GM18909 (cell line): ENCODE measurements at regions not wholly inside any gene's neighbourhood (a gene's known extent, or its start where the extent isn't known, plus 50 kb on each side); places are given as distances from the start of the nearest gene placed in this dataset.

Experiments used
- ATAC-seq: cut with Tn5 transposase; IDR thresholded peaks from one replicate; pipeline ENCODE4 v1.9.1; 2021; ENCODE audit warnings: mild to moderate bottlenecking; ENCODE audit not compliant: unreplicated experiment, poor library complexity

DNA sequence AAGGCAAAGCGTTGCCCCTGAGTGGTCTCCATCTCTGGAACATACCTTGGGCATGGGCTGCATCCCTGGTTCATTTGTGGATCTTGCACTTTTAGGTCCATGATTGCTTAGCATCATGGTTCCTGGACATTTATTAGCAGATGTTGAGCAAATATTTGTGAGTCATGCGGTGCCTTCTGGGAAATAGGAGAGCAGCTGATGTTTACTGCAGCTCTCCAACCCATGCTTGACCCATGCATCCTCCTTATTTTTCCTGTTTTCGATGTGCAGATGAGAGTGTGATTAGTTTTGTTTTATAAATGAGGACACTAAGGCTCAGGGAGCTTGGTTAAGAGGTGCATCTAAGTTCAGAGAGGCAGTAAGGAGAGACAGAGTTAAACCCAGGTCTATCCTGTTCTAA lies 253.7 kb downstream of the ICE1 start:
- ATAC-seq = no peak

GRCh38 chr5:5675511-5675910 lies 253.0 kb downstream of the ICE1 start:
- ATAC-seq = no peak

DNA sequence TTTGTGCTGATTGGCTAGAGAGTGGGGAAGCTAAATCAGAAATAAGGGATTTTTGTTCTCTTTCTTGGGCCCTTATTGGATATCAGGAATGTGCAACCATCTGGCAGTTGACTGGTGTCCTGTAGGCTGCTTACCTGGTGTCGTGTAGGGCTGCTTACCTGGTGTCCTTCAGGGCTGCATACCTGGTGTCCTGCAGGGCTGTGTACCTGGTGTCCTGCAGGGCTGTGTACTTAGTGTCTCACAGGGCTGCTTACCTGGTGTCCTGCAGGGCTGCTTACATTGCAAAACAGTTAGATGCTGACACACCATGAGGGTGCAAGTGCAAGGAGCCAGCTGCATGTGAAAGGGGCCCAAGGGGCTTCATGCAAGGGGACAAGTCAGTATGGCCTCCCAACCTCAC lies 249.3 kb downstream of the ICE1 start:
- no peak for ATAC-seq

GRCh38 chr5:5667136-5667554 lies 244.7 kb downstream of the ICE1 start:
- ATAC-seq = no peak

GRCh38 chr5:5666369-5666768 lies 243.9 kb downstream of the ICE1 start:
- no peak for ATAC-seq

GRCh38 chr5:5666076-5666365 lies 243.5 kb downstream of the ICE1 start:
- ATAC-seq = no peak

- ATAC-seq = no peak
Measured at GRCh38 chr5:5665225-5666075, 243.0 kb downstream of the ICE1 start.

GRCh38 chr5:5658889-5659465 lies 236.5 kb downstream of the ICE1 start:
- no peak for ATAC-seq

DNA sequence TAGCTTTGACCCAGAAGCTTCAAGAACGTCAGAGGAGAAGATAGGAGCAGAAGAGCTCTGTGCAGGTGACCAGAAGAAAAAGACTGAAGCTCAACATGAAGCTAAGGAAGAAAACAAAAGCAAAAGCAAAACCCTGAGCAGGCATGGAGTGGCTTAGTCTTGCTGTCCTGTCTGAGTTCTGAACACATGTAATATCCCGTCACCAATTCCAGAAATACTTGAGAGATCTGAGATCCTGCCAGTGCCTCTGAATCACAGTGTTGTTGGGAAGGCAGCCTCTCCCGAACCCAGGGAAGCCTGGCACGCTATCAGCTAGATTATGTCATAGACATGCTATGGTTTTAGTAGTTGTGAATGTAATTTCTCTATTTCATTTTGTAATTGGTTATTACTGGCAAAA lies 235.7 kb downstream of the ICE1 start:
- peak; percentile 68 for ATAC-seq

GRCh38 chr5:5652181-5652580 lies 229.7 kb downstream of the ICE1 start:
- ATAC-seq = no peak

DNA sequence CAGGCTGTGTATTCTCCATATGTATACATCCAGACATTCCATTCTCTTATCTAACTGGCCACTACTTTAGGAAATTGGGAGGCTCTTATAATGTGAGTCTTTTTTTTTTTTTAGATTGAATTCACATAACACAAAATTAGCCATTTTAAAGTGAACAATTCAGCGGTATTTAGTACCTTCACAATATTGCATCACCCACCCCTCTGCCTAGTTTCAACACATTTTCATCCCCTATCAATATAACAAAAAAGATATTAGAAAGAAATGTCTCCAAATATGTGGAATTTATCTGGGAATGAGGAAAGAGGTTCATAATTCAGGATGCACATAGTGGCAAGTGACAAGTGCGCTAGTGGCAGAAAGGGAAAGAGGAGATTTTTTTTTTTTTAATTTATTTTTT lies 228.5 kb downstream of the ICE1 start:
- no peak for ATAC-seq

GRCh38 chr5:5650242-5650641 lies 227.8 kb downstream of the ICE1 start:
- ATAC-seq = no peak

DNA sequence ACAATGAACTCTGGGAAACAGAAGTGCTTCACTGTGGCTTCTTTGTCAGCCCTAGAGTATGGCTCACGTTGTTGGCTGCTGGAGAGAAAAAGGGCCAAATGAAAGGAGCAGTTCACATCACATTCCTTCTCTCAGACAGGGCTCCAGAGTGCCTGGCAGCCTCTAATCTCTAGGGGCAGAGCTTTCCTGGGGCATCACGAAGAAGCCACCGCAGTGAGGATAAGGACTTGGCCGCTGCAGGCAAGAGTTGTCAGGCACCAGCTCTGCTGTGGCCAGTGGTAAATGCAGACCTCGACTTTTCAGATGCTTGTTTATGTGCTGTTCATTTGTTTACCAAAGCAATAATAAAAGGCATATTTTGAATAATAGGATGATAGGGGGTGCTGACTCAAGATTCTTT lies 227.2 kb downstream of the ICE1 start:
- no peak for ATAC-seq

DNA sequence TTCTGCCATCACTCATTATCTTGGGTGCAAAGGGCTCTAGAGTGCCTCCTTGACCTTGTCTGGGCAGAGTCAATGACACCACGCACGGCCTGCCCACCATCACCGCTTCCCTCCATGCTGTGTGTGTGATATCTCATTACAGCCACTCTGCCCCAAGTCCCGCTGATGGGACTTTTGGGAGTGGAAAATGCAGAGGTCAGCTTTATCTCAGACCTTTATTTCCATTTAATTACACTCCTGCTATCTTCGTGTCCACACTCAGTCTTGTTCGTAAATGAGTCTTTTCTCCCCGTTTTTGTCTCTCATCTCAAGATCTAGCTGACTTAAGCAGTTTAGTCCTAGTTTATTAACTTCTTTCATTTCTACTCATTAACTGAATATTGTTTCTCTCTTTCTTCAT lies 226.2 kb downstream of the ICE1 start:
- no peak for ATAC-seq

- no peak for ATAC-seq
Measured at GRCh38 chr5:5645891-5646290, 223.4 kb downstream of the ICE1 start.

DNA sequence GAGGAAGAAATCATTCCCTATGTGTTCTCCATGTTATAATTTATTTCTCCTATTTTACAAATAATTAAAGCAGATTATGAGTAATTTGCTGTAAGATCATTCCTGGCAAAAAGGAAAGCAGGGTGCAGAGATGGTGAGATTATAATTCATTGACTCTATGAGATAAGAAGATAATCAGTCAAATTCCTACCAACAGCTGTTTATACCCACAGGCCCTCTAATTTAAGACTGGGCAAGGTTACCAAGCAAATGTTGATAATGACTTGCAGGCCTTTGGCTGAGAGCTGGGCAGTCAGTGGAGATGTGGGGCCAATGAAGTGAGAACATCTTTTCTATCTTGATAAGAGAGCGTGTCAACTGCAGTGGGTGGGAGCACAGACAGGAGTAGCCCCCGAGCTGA lies 222.7 kb downstream of the ICE1 start:
- no peak for ATAC-seq

- no peak for ATAC-seq
Measured at GRCh38 chr5:5644249-5644648, 221.8 kb downstream of the ICE1 start.

- ATAC-seq = no peak
Measured at GRCh38 chr5:5643481-5643880, 221.0 kb downstream of the ICE1 start.

DNA sequence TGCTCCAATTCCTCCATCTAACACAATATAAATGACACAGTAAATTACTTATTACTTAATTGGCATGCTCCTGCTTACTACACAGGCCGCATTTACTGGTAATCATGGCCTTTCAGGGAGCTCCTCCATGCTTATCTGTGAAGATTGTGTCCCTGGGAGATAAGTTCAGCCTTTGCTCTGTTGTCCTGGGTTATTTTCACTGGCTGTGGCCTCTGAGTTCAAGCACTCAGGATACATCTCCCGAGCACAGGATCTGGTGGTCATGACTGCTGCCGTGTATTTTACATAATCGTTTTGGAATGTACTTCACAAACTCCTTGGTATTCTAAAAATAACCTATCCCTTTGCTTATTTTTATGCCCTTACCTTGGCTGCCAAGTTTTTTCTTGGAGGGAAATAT lies 215.7 kb downstream of the ICE1 start:
- ATAC-seq = no peak

- ATAC-seq = no peak
Measured at GRCh38 chr5:5637173-5637572, 214.7 kb downstream of the ICE1 start.

- ATAC-seq = no peak
Measured at GRCh38 chr5:5634817-5635216, 212.3 kb downstream of the ICE1 start.

GRCh38 chr5:5633579-5633978 lies 211.1 kb downstream of the ICE1 start:
- no peak for ATAC-seq
